Fibroblast of villous mesenchyme (primary cell): ENCODE measurements at regions not wholly inside any gene's neighbourhood (a gene's known extent, or its start where the extent isn't known, plus 50 kb on each side); places are given as distances from the start of the nearest gene placed in this dataset.

Source experiments
- DNase-seq: peaks from one replicate; pipeline ENCODE4 v3.0.0-alpha.2; 2010; ENCODE audit warnings: low read depth
- H3K4me3 ChIP-seq: 2 replicates; pipeline ENCODE4 v1.5.1; 2011; ENCODE audit warnings: low read depth, mild to moderate bottlenecking, low read length
- TF ChIP-seq, protein P1 (sequence below): IDR thresholded peaks from 2 replicates; pipeline ENCODE4 v1.5.1; 2012; ENCODE audit warnings: low read depth, mild to moderate bottlenecking, low read length; ENCODE audit not compliant: insufficient read depth

DNA sequence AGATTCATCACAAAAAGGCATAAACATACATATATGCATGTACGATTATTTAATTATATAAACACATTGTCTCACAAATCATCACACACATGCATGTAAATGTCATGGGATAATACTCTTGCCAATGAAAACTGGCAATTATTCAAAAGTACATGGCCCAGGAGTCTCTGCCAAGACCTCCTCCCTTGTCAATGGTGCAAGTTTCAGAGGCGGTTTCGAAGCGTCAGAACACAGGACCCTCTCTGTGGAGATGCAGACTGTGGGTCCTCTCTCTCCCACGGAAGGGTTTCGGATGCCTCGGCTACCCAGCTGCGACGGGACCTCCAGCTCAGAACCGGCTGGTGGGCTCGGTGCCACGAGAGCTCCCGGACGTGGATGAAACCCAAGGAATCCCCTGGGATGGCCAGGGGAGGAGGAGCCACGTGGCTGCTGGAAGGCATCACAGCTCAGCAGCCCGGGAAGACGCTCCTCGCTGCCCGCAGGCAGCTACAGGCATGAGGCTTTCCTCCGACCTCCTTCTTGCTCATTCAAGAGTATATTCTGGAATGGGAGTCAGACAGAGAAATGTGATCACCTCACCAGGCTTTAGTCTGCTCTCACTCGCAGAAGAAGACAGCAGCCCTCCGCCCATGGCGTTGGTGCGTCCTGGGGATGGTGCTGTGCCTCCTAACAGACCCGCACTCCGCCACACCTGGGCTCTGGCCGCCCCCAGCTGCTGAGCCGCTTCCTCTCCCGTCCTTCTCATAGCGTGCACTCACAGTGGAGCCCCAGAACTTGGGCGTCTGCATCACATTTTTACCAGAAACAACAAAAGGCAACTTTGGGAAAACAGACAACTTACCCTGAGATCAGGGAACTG lies 308.8 kb downstream of the IRX2 start:
- no peak for DNase-seq
- TF ChIP-seq, protein P1, sequence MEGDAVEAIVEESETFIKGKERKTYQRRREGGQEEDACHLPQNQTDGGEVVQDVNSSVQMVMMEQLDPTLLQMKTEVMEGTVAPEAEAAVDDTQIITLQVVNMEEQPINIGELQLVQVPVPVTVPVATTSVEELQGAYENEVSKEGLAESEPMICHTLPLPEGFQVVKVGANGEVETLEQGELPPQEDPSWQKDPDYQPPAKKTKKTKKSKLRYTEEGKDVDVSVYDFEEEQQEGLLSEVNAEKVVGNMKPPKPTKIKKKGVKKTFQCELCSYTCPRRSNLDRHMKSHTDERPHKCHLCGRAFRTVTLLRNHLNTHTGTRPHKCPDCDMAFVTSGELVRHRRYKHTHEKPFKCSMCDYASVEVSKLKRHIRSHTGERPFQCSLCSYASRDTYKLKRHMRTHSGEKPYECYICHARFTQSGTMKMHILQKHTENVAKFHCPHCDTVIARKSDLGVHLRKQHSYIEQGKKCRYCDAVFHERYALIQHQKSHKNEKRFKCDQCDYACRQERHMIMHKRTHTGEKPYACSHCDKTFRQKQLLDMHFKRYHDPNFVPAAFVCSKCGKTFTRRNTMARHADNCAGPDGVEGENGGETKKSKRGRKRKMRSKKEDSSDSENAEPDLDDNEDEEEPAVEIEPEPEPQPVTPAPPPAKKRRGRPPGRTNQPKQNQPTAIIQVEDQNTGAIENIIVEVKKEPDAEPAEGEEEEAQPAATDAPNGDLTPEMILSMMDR: no peak
- no peak overlapping the region for H3K4me3 ChIP-seq

DNA sequence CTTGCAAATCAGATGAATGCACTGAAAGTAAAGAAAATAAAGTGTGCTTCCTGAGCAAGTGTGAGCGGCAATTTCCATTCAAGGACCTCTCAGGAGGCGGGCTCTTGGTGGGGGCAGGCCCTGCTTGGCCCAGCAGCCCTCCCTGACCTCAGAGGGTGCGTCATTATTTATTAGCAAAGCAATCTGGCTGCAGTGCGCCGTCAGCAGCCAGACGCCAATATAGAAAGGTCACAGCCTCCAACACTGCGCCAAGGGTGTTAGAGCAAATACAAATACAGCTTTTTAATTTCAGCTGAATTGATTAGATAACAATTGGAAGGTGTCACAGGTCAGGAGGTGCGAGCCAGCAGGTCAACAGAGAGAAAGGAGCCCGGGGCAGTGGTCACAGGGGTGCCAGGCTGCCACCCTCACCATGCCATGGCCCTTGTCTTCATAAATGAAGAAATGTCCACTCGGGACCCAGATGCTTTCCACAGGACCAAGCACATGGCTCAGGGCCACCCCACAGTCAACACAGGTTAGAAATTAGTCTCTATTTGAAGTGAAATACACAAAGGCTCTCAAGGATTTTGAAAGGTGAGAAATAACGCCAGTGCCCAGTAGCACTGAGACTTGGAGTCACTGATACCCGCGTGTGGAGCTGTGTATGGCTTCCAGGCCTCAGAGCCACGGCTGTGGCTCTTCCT lies 309.8 kb downstream of the IRX2 start:
- DNase-seq: no peak
- TF ChIP-seq, protein P1: no peak
- H3K4me3 ChIP-seq: no peak overlapping the region

DNA sequence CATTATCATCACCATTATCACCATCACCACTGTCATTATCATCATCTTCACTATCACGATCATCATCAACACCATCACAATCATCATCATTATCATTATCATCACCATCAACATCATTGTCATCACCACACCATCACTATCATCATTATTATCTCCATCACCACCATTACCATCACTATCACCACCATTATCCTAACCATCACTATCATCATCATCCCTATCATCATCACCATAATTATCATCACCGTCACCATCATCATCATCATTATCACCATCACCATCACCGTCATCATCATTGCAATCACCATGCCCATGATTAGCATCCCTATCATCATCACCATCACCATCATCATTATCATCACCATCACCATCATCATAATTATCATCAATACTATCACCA lies 311.9 kb downstream of the IRX2 start:
- no peak for DNase-seq

DNA sequence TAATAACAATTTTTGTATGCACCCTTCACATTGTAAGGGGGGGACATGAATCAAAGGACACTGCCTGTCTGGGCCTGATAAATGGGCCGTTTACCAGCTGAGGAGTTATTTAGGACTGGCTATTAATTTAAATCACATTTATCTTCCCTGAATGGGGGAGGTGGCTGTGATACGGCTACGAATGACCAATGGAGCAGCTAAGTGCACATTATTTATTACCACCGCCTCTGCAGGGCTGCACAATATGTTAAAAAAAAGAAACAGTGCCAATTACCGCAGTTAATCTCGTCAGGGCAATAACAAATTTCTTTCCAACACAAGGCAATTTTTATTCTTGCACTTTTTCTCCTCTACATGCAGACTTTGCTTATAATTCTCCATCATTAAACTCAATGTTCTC lies 318.4 kb downstream of the IRX2 start:
- TF ChIP-seq, protein P1: no peak
- no peak overlapping the region for H3K4me3 ChIP-seq
- no peak for DNase-seq

More for the DNA sequence above, 311.9 kb downstream of the IRX2 start:
- TF ChIP-seq, protein P1: no peak
- H3K4me3 ChIP-seq: no peak overlapping the region

DNA sequence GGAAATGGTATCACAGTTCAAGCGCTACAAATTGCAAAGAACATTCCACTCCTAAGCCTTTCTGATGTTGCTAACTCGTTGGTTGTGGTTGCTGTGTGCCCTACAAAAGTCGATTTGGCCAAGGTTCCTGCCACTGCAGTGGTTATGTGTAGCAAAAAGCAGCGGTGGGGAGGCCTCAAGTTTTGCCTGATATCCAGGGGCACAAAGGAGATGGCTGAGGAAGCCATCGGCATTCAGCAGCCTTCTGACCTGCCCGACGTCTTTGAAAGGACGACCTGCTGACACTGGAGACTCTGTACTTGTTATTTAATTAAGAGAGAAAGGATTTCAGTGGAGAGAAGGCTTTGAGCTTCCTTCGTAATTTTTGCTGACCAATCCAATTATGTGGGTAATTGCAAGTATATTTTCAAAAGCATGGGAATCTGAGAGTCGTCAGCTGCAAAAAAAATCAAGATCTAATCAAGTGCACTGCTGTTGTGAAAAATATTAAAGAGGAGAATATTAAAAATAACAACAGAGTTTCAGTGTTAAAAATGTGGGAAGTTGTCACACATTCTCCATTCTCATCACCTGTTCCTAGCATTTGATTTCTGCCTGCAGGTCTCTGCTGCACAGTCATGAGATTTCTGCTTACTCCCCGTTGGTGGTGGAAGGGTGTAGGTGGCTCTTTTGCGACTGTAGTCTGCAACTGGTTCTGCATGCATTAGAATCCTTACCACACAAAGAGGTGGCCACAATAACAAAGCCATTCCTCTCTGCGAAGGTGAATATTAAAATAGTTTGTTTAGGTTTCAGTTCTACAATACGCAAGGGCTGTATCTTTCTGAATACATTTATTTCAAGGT lies 319.2 kb downstream of the IRX2 start:
- no peak overlapping the region for H3K4me3 ChIP-seq
- no peak for DNase-seq
- TF ChIP-seq, protein P1: no peak

DNA sequence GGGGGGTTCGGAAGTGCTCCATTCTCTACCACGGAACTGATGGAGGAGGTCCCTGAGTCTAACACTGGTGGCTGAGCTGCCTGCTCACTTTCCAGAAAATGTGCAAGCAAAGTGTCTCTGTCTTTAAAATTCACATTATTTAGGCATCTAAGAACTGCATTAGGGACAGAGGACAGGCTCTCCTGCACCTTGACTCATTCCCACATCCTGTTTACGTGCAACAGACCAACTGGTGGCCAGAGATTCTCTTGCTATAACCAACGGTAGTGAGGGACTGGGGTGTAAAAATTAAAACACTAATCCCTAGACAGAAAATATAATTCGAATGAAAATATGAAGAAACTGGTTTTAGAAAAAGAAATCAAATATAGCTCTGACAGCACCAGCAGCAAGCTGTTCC lies 320.9 kb downstream of the IRX2 start:
- no peak for DNase-seq
- TF ChIP-seq, protein P1: no peak
- H3K4me3 ChIP-seq: no peak overlapping the region
